T-helper 2 cell treated with Interferon-gamma antibody and Interleukin-4, amounts not matched to agents 100 ng/mL and 5 ng/mL, for 36 hours (primary cell): ENCODE measurements at regions not wholly inside any gene's neighbourhood (a gene's known extent, or its start where the extent isn't known, plus 50 kb on each side); places are given as distances from the start of the nearest gene placed in this dataset.
"Not testable (repeated sequence)": the region's sequence is repeated elsewhere in the genome, so short reads cannot be mapped to it uniquely, and the experiment has no call there.

Source experiments
- intact Hi-C: fragments of 100-400 bp; cut with micrococcal nuclease; formaldehyde crosslinking; loops from one replicate; pipeline ENCODE4 v1.15.1; 2023

DNA sequence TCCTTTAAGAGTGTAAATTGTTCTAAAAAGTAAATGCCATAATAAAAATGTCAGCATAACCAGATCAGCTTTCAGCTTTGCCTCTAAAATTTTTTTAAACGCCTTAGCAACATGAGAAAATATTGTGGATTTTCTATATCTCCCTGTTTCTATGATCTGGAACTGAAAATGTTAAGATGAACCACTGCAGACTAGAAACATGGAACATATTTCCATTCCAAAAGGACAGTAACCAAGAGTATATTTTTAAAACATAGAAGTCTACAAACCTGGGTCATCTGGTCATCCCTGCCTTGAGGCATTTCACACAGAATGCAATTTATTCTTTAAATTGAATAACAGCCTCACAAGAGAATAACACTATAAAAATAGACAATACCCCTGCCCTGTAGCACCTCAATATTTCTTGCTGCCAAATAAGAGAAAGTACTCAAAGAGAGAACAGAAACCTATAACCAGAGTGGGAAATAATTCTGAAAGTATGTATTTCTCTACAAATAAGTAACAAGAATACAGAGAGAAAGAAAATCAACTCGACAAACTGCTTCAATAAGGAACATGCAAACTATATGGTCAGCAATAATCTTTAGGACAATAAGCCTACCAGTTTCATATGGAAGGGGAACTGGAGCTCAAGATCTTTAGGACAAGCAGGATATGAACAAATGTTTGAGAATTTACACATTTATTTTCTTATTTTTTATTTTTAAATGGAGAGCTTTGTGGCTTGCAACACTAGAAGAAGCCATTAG is 949.0 kb downstream of the EPHA3 start:
- intact Hi-C loops, result no loop called here

GRCh38 chr3:90062016-90062415 is 954.6 kb downstream of the EPHA3 start:
- intact Hi-C loops, result no loop called here

DNA sequence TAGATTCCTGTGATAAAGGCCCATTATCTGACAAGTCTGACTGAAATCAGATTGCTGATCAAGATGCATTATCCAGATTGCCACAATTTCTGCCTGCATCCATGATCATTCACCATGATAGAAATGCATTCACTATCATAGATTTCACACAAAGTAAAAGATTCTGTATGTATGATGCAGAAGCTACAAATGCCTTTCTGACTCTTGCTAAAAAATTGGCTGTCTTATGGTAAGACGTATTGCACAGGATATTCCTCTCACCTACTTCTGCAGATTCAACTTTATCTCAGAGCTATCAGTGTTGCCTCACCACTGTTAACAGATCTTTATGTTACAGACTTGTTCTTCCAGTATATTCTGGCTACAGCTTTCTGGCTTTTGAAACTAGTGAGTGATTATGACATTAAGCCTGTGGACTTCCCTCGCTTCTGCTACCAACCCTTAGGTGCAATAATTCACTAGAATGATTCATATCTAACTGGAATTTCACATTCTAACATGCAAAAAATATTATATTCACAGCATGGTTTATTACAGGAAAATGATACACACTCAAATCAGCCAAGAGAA is 955.3 kb downstream of the EPHA3 start:
- intact Hi-C loops, result no loop called here

DNA sequence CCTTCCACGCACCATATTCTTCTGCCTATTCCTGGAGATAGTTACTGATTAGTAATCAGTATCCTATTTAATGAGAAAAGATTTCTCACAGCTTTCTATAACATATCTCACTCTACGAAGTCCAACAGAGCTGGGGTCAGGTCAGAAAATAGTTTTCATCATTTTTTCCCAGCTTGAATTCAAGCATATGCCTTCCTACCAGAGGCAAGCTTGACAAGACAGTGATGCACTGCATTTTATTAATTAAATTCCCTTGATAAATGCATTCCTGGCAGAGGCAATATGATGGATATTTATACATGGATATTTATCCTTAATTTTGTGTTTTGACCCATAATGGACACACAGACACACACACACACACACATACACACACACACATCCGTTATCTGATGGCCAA is 961.4 kb downstream of the EPHA3 start:
- intact Hi-C loops, result no loop called here

GRCh38 chr3:90069748-90070147 is 962.3 kb downstream of the EPHA3 start:
- intact Hi-C loops, result no loop called here

GRCh38 chr3:90076136-90076535 is 968.7 kb downstream of the EPHA3 start:
- intact Hi-C loops, result no loop called here

DNA sequence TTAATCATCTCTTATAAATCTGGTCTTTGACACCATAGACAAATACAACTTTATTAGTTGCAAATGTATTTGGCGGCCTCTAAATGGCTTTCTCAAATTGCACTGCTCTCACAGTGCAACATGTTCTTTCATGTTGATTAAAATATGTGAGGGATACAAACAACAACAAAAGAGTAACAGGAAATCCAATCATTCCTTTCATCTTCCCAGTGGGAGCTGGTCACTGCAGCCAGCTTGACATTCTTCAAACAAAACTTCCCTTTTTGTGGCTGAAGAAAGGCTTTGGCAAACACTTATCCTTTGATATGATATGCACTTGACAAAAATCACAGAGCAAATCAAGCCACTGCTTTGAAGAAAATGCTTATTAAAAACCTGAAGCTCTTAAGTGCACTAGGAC is 973.6 kb downstream of the EPHA3 start:
- intact Hi-C loops, result no loop called here

- intact Hi-C loops, result not testable (repeated sequence)
Observed at GRCh38 chr3:90086297-90086696, 978.9 kb downstream of the EPHA3 start.

DNA sequence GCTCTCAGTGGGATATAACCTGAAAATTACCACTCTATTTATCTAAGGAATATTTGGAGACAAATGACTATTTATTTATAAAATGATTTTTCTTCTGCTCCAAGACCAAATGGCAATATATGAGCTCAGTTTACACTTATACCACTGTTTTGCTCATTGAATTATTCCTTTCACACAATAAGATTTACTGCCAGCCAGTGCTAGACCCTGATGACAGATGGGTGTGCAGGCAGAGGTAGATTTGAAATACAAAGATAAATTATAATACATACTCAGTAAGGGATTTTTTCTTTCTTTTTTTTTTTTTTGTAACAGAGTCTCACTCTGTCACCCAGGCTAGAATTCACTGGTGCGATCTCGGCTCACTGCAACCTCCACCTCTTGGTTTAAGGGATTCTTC is 980.3 kb downstream of the EPHA3 start:
- intact Hi-C loops, result no loop called here

DNA sequence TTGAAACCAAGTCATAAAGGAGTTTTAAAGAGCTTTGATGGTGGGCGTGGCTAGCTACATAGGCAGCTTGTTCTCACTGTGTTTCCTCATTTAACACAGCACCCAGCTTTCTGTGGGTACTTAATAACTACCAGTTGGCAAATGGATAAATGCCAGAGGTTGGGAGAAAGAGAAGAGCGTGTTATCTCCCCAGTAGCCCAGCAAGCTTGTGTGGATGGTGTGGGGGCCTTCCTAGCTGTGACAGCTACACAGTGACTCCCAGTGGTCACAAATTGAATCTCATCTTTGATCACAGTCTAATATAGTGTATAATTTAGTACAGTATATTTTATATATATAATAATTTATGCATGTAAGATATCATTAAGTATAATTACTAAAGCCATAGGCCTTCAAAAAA is 984.1 kb downstream of the EPHA3 start:
- intact Hi-C loops, result no loop called here

- intact Hi-C loops, result no loop called here
Observed at GRCh38 chr3:90092994-90093393, 985.6 kb downstream of the EPHA3 start.

DNA sequence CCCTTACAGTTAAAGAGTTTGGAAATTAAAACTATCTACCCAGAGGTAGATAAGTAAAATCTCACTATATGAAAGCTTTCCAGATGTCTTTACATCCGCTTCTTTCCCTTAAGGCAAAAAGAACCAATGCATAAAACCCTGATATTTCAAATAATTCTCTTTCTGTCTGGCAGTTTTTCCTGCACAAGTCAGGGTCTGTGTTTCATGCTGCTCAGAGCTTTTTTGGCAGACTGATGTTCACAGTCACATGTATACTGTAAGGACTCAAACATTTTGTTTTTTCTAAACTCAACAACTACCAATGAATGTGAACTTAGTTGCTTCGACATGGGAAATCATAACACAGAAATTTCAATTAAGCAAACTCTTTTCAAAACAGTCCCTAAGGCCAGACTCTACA is 988.4 kb downstream of the EPHA3 start:
- intact Hi-C loops, result no loop called here

DNA sequence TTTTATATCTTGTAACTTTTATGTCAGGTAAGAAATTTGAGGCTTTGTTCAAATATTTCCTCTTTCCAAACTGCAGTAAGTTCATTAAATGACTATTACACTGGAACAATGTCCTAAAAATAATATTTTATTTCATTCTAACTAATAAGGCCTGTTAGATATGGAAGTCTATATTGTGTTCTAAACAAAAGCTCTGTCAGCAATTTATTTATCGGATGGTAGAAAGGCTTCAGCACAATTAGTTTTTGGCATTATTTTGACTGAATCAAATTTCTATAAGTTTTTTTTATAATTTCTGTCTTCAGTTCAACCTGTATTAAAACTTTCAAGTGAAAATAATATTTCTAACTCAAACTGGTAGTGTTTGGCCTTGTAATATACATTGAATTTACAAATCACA is 992.1 kb downstream of the EPHA3 start:
- intact Hi-C loops, result no loop called here

DNA sequence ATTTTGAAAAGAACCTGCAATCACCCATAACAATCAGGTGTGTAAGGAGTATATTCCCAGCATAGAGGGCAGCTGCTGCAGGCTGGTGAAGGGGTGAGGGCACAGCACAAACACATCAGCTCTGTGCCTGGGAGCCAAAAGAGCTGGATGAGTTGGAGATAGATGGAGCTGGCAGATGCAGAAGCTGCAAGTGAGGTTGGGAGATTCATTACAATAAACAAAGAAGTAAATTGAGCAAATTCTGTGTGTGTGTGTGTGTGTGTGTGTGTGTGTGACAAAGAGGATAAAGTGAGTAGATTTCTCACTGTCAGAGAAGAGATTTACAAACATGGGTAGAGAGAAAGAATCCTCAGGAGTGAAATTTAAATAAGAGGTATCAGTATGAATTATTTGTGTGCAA is 994.7 kb downstream of the EPHA3 start:
- intact Hi-C loops, result no loop called here

DNA sequence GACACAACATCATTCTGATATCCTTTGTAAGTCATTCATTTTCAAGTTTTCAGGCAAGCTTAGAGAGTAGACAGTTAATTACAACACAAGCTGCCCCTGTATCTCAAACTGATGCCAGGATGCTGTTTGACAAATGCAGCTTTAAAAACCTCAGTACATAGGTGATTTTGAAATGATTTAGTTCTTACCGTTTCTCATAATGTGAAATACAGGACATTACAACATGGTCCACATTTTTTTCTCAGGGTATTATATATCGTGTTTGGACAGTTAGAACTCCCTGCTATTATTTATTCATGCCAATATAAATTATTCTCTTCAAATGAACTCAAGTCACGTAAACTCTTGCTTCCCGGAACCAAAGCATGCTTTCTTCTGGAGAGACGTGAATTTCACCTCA is 1013.9 kb downstream of the EPHA3 start:
- intact Hi-C loops, result no loop called here

DNA sequence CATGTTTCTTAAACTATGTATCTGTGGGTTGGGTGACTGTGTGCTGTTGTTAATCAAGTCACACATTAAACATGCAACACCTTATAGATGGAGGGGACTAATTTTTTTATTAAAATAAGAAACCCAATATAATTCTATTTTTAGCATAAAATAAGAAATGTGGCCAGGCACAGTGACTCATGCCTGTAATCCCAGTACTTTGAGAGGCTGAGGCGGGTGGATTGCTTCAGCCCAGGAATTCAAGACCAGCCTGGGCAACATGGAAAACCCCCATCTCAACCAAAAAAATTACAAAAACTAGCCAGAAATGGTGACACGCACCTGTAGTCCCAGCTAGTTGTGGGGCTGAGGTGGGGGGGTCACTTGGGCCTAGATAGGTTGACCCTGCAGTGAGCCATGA is 1021.0 kb downstream of the EPHA3 start:
- intact Hi-C loops, result no loop called here

GRCh38 chr3:90129730-90130129 is 1022.3 kb downstream of the EPHA3 start:
- intact Hi-C loops, result no loop called here

GRCh38 chr3:90132197-90132596 is 1024.8 kb downstream of the EPHA3 start:
- intact Hi-C loops, result no loop called here

DNA sequence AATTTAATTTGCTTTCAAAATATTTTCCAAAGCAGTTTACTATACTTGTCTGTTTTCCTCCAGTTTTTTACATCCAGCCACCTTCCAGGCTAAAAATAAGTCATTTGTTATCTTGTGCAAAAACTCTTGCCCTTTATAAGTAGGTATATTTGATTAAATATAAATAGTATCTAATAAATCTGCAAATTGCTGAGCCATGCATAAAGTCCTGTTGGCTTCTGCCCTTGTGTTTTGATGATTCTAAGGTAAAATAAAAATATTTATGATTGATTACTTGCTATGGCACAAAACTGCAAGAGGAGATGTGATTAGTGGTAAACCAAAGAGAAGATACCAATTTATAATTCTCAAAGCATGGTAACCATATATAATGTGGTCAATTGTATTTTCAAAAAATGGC is 1026.7 kb downstream of the EPHA3 start:
- intact Hi-C loops, result no loop called here

DNA sequence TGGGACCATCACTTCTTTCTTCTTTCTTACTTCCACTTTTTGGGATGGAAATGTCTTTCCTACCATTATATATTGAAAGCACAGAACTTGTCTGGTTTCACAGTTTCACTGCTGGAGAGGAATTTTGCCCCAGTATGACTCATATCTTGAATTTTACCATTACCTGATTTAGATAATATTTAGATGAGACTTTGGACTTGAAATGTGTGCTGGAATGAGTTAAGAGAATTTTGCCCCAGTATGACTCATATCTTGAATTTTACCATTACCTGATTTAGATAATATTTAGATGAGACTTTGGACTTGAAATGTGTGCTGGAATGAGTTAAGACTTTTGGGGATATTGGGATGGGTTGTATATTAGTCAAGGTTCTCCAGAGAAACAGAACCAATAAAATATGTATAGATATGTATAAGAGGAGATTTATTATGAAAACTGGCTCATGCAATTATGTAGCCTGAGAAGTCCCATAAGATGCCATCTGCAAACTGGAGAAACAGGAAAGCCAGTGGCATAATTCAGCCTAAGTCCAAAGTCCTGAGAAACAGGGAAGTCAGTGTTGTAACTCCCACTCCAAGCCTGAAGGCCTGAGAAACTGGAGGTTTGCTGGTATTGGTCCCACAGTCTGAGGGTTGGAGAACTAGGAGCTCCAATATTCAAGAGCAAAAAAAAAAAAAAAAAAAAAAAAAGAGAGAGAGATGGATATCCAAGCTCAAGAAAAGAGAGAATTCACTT is 1029.2 kb downstream of the EPHA3 start:
- intact Hi-C loops, result no loop called here

DNA sequence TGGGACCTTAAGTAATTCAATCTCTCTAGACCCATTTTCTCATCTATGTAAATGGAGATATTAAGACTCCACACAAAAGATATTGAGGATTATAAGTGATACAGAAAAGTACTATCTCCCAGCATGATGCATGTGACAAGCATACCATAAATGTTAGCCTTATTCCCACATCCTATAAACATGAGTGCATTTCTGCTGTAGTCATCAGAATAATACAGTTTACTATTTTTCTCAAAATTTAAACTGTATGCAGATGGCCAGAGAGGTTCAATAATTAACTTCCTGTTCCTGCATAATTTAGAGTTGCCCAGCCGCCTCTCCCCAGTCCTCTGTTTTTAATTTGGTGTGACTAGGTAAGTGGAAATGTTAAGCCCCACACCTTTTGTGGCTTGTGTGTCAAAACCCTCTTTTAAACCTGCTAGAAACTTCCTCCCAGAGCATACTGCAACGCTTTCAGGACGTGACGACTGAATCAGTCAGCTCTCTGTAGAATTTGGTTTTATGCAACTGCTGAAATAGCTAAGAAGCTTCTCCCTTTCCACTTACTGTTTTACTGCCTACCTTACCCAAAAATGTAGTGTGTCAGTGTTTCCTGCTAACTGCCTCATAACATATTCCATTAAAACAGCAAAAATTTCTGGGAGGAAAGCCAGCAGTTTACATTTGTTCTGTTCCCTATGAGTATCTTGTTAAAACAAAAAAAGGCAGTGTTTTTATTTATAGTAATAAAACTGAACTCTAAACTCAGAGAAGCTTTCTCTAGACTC is 1037.9 kb downstream of the EPHA3 start:
- intact Hi-C loops, result no loop called here

GRCh38 chr3:90180096-90180495 is 1072.7 kb downstream of the EPHA3 start:
- intact Hi-C loops, result loop anchor here (10.0 kb wide), 1 partner anchor 1975 kb away; no protein-coding TSS in a partner anchor
